ENCODE measurements at regions not wholly inside any gene's neighbourhood (a gene's known extent, or its start where the extent isn't known, plus 50 kb on each side); places are given as distances from the start of the nearest gene placed in this dataset.

- Histone ChIP-seq H3K36me3 (ENCODE audit: control insufficient read depth, insufficient read depth, low read length) (no peaks in the 10 kb centered on the region), H3K4me3 (ENCODE audit: low read length) (no peak overlapping the region), H3K9me3 (ENCODE audit: control insufficient read depth, insufficient read depth, low read length) (no peaks in the 10 kb centered on the region), H3K4me1 (ENCODE audit: control insufficient read depth, insufficient read depth, low read length) (no peaks in the 10 kb centered on the region; the same call in 1 of the 2 replicates), H3K27me3 (ENCODE audit: control insufficient read depth, insufficient read depth, low read length) (no peaks in the 10 kb centered on the region), H3K27ac (ENCODE audit: low read length) (no peak overlapping the region)
- no peak for DNase-seq (ENCODE audit: low read depth, low spot score)
- no CpG with 5 or more reads among the region's 18 CpGs for WGBS (ENCODE audit: insufficient coverage, insufficient read length)
These were observed 70.9 kb downstream of the ENGASE start for GRCh38 chr17:79145548-79145947.

- Histone ChIP-seq H3K36me3 (ENCODE audit: control insufficient read depth, insufficient read depth, low read length) (no peaks in the 10 kb centered on the region), H3K27me3 (ENCODE audit: control insufficient read depth, insufficient read depth, low read length) (no peaks in the 10 kb centered on the region), H3K4me1 (ENCODE audit: control insufficient read depth, insufficient read depth, low read length) (no peaks in the 10 kb centered on the region), H3K4me3 (ENCODE audit: low read length) (no peak overlapping the region), H3K27ac (ENCODE audit: low read length) (no peak overlapping the region), H3K9me3 (ENCODE audit: control insufficient read depth, insufficient read depth, low read length) (no peaks in the 10 kb centered on the region)
- DNase-seq (ENCODE audit: low read depth, low spot score) = no peak
- WGBS (ENCODE audit: insufficient coverage, insufficient read length) = no CpG with 5 or more reads among the region's 12 CpGs
These were observed 69.5 kb downstream of the ENGASE start for GRCh38 chr17:79144133-79144532.

- Histone ChIP-seq H3K27ac (ENCODE audit: low read length) (no peak overlapping the region), H3K4me3 (ENCODE audit: low read length) (no peak overlapping the region), H3K4me1 (ENCODE audit: control insufficient read depth, insufficient read depth, low read length) (no peaks in the 10 kb centered on the region), H3K9me3 (ENCODE audit: control insufficient read depth, insufficient read depth, low read length) (no peaks in the 10 kb centered on the region), H3K27me3 (ENCODE audit: control insufficient read depth, insufficient read depth, low read length) (no peaks in the 10 kb centered on the region), H3K36me3 (ENCODE audit: control insufficient read depth, insufficient read depth, low read length) (no peaks in the 10 kb centered on the region)
- no CpG with 5 or more reads among the region's 13 CpGs for WGBS (ENCODE audit: insufficient coverage, insufficient read length)
- DNase-seq (ENCODE audit: low read depth, low spot score) = no peak
These were observed 67.8 kb downstream of the ENGASE start for GRCh38 chr17:79142375-79142774.

- no peaks in the 10 kb centered on the region for H3K36me3 ChIP-seq (ENCODE audit: control insufficient read depth, insufficient read depth, low read length)
- H3K27ac ChIP-seq (ENCODE audit: low read length) = no peak overlapping the region
- no peaks in the 10 kb centered on the region for H3K27me3 ChIP-seq (ENCODE audit: control insufficient read depth, insufficient read depth, low read length)
- DNase-seq (ENCODE audit: low read depth, low spot score) = no peak
- no peaks in the 10 kb centered on the region for H3K9me3 ChIP-seq (ENCODE audit: control insufficient read depth, insufficient read depth, low read length)
- no peak overlapping the region for H3K4me3 ChIP-seq (ENCODE audit: low read length)
- WGBS (ENCODE audit: insufficient coverage, insufficient read length) = no CpG with 5 or more reads among the region's 24 CpGs
- H3K4me1 ChIP-seq (ENCODE audit: control insufficient read depth, insufficient read depth, low read length) = no peaks in the 10 kb centered on the region
These were observed 67.1 kb downstream of the ENGASE start for GRCh38 chr17:79141578-79142355.

GRCh38 chr17:79138826-79139225 lies 64.2 kb downstream of the ENGASE start:
- no peaks in the 10 kb centered on the region for H3K36me3 ChIP-seq (ENCODE audit: control insufficient read depth, insufficient read depth, low read length)
- no peak for DNase-seq (ENCODE audit: low read depth, low spot score)
- H3K27me3 ChIP-seq (ENCODE audit: control insufficient read depth, insufficient read depth, low read length) = no peaks in the 10 kb centered on the region
- H3K4me3 ChIP-seq (ENCODE audit: low read length) = no peak overlapping the region
- no peak overlapping the region for H3K27ac ChIP-seq (ENCODE audit: low read length)
- WGBS (ENCODE audit: insufficient coverage, insufficient read length) = 100% methylated on average over 1 of the region's 12 CpGs
- H3K9me3 ChIP-seq (ENCODE audit: control insufficient read depth, insufficient read depth, low read length) = no peaks in the 10 kb centered on the region
- H3K4me1 ChIP-seq (ENCODE audit: control insufficient read depth, insufficient read depth, low read length) = no peaks in the 10 kb centered on the region

- Histone ChIP-seq H3K27ac (ENCODE audit: low read length) (no peak overlapping the region), H3K9me3 (ENCODE audit: control insufficient read depth, insufficient read depth, low read length) (no peaks in the 10 kb centered on the region), H3K36me3 (ENCODE audit: control insufficient read depth, insufficient read depth, low read length) (no peaks in the 10 kb centered on the region), H3K4me3 (ENCODE audit: low read length) (no peak overlapping the region), H3K4me1 (ENCODE audit: control insufficient read depth, insufficient read depth, low read length) (no peaks in the 10 kb centered on the region), H3K27me3 (ENCODE audit: control insufficient read depth, insufficient read depth, low read length) (no peaks in the 10 kb centered on the region)
- no CpG with 5 or more reads among the region's 22 CpGs for WGBS (ENCODE audit: insufficient coverage, insufficient read length)
- no peak for DNase-seq (ENCODE audit: low read depth, low spot score)
These were observed 63.2 kb downstream of the ENGASE start for GRCh38 chr17:79137789-79138165.

GRCh38 chr17:79137015-79137788 lies 62.6 kb downstream of the ENGASE start:
- no peak for DNase-seq (ENCODE audit: low read depth, low spot score)
- Histone ChIP-seq H3K4me3 (ENCODE audit: low read length) (no peak overlapping the region), H3K27ac (ENCODE audit: low read length) (no peak overlapping the region), H3K27me3 (ENCODE audit: control insufficient read depth, insufficient read depth, low read length) (no peaks in the 10 kb centered on the region), H3K9me3 (ENCODE audit: control insufficient read depth, insufficient read depth, low read length) (no peaks in the 10 kb centered on the region), H3K4me1 (ENCODE audit: control insufficient read depth, insufficient read depth, low read length) (no peaks in the 10 kb centered on the region), H3K36me3 (ENCODE audit: control insufficient read depth, insufficient read depth, low read length) (no peaks in the 10 kb centered on the region)
- no CpG with 5 or more reads among the region's 26 CpGs for WGBS (ENCODE audit: insufficient coverage, insufficient read length)

- WGBS (ENCODE audit: insufficient coverage, insufficient read length) = no CpG with 5 or more reads among the region's 10 CpGs
- Histone ChIP-seq H3K9me3 (ENCODE audit: control insufficient read depth, insufficient read depth, low read length) (no peaks in the 10 kb centered on the region), H3K27me3 (ENCODE audit: control insufficient read depth, insufficient read depth, low read length) (no peaks in the 10 kb centered on the region), H3K4me1 (ENCODE audit: control insufficient read depth, insufficient read depth, low read length) (no peaks in the 10 kb centered on the region), H3K36me3 (ENCODE audit: control insufficient read depth, insufficient read depth, low read length) (no peaks in the 10 kb centered on the region), H3K4me3 (ENCODE audit: low read length) (no peak overlapping the region), H3K27ac (ENCODE audit: low read length) (no peak overlapping the region)
- DNase-seq (ENCODE audit: low read depth, low spot score) = no peak
These were observed 62.0 kb downstream of the ENGASE start for GRCh38 chr17:79136596-79136995.

Data from iPS DF 6.9 (cell line).